Vagina (tissue), 2 donors: ENCODE measurements at regions not wholly inside any gene's neighbourhood (a gene's known extent, or its start where the extent isn't known, plus 50 kb on each side); places are given as distances from the start of the nearest gene placed in this dataset.

Source experiments
- DNase-seq, 2 donors: peaks; one replicate each; pipeline ENCODE4 v3.0.0-alpha.2; 2017; ENCODE audit errors: extremely low spot score in 2 of 2
- H3K27ac ChIP-seq: fragments of 200-600 bp; sonication (generic); one replicate; pipeline ENCODE4 v1.5.1; 2019
- H3K27me3 ChIP-seq: fragments of 200-600 bp; sonication (generic); one replicate; pipeline ENCODE4 v1.5.1; 2019
- H3K36me3 ChIP-seq, 2 donors: fragments of 200-600 bp; sonication (generic); one replicate each; pipeline ENCODE4 v1.5.1; 2017 to 2019
- H3K4me1 ChIP-seq: fragments of 200-600 bp; sonication (generic); one replicate; pipeline ENCODE4 v1.5.1; 2019
- H3K4me3 ChIP-seq, 2 donors: fragments of 200-600 bp; sonication (generic); 1 replicate in 1 of 2; 2 replicates in 1 of 2; pipeline ENCODE4 v1.5.1; 2016 to 2019
- H3K9me3 ChIP-seq: fragments of 200-600 bp; sonication (generic); one replicate; pipeline ENCODE4 v1.5.1; 2019
- CTCF ChIP-seq, 3 experiments: fragments of 450-650 bp in 2 of 3; fragments of 200-600 bp in 1 of 3; sonication (generic) in 1 of 3; IDR thresholded peaks; one replicate each; pipeline ENCODE4 v1.5.1; 2017 to 2019; ENCODE audit warnings: antibody characterized with exemption in 3 of 3, mild to moderate bottlenecking in 2 of 3, moderate library complexity in 2 of 3
- POLR2A ChIP-seq, 2 donors: fragments of 450-650 bp; IDR thresholded peaks; one replicate each; pipeline ENCODE4 v1.6.1; 2017; ENCODE audit warnings: antibody characterized with exemption in 2 of 2, mild to moderate bottlenecking in 2 of 2, moderate library complexity in 2 of 2
- POLR2AphosphoS5 ChIP-seq, 2 donors: sonication (generic); formaldehyde crosslinking; IDR thresholded peaks; one replicate each; pipeline ENCODE4 v1.9.0; 2017; ENCODE audit warnings: antibody characterized with exemption in 2 of 2, mild to moderate bottlenecking in 2 of 2, low read depth in 1 of 2; ENCODE audit not compliant: insufficient read depth in 1 of 2
- intact Hi-C: fragments of 100-400 bp; cut with DNase I; formaldehyde crosslinking; loops from one replicate; pipeline ENCODE4 v1.15.1; 2023

GRCh38 chr10:78510566-78511323, 477.1 kb downstream of the RPS24 start:
- no peak overlapping the region for H3K4me3 ChIP-seq
- H3K36me3 ChIP-seq, result no peaks in the 10 kb centered on the region
- H3K27me3 ChIP-seq, result no peaks in the 10 kb centered on the region
- peak overlapping the region; percentile 79 for H3K27ac ChIP-seq
- no peaks in the 10 kb centered on the region for H3K9me3 ChIP-seq
- H3K4me1 ChIP-seq, result peaks cover 77% of the 10 kb centered on the region
- intact Hi-C loops, result no loop called here
- TF ChIP-seq POLR2A (IDR thresholded peaks at IDR 0.05) (no peak), CTCF (IDR thresholded peaks at IDR 0.05) (no peak), POLR2AphosphoS5 (IDR thresholded peaks at IDR 0.05; ENCODE audit: insufficient read depth in 1 of 2, low read depth in 1 of 2) (peak; percentile 45 to 74)
- peak; percentile 77 to 86 for DNase-seq

DNA sequence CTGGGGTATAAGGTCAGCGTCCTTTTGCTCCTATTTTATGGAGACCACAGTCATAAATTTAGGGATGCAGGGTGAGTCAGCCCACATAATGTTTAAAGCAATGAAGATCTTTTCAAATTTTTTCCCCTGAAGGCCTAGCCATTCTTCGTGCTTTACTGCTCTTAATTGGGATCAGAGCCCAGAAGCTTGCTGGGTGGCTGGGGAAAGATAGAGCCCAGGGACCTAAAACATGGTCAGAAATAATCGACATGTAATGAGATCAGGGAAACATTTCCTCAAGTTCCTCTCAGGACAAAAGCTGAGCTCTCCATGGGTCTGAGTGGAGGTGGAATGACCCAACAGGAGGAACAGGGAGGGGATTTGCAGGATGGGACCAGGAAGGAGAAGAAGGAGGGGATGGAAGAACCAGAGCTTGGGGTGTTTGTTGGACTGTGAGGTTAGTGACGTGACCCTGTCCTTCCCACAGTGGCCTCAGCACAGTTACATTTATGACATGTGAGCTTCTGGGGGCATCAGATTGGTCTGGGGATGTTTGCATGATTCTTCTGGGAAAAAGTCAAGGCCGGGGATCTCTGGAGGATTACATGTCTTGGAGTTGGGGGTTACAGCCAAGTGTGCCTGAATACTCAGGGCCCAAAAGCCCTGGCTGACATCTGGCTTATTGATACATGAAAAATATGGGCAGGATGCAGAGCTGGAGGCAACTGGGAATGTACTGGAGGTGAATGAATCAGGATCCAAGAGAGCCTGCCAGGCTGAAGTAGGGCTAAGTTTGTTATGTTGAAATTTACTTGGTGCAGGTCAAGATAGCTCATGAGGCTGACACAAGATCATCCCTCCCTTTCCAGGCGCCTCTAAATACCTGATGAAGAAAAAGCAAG, 477.9 kb downstream of the RPS24 start:
- Histone ChIP-seq H3K9me3 (no peaks in the 10 kb centered on the region), H3K4me1 (peaks cover 82% of the 10 kb centered on the region), H3K27ac (peak overlapping the region; percentile 79), H3K27me3 (no peaks in the 10 kb centered on the region), H3K36me3 (no peaks in the 10 kb centered on the region), H3K4me3 (no peak overlapping the region)
- TF ChIP-seq POLR2AphosphoS5 (IDR thresholded peaks at IDR 0.05; ENCODE audit: insufficient read depth in 1 of 2, low read depth in 1 of 2), result no peak
- no peak for TF ChIP-seq CTCF (IDR thresholded peaks at IDR 0.05)
- no peak for TF ChIP-seq POLR2A (IDR thresholded peaks at IDR 0.05)
- peak; percentile 87 for DNase-seq
- intact Hi-C loops, result no loop called here

DNA sequence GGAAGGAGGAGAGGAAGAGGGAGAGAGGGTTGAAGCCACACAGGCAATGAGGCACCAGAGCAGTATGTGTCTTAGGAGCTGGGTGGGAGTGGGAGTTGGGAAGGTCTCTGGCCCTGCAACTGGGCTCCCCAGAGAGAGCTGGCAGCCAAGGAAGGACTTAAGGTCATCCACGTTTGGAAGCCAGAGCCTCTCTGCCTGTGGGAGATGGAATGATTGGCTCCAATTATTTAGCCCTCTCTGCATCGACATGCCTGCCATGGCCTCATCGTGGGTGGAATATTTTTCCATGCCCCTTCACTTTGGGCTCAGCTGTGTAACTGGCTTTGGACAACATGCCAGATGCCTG, 478.5 kb downstream of the RPS24 start:
- intact Hi-C loops, result no loop called here
- Histone ChIP-seq H3K27ac (peak overlapping the region; percentile 79), H3K4me3 (no peak overlapping the region), H3K4me1 (peaks cover 82% of the 10 kb centered on the region), H3K27me3 (no peaks in the 10 kb centered on the region), H3K9me3 (no peaks in the 10 kb centered on the region), H3K36me3 (no peaks in the 10 kb centered on the region)
- TF ChIP-seq CTCF (IDR thresholded peaks at IDR 0.05), result no peak
- no peak for TF ChIP-seq POLR2A (IDR thresholded peaks at IDR 0.05)
- TF ChIP-seq POLR2AphosphoS5 (IDR thresholded peaks at IDR 0.05; ENCODE audit: insufficient read depth in 1 of 2, low read depth in 1 of 2), result no peak
- DNase-seq, result peak in 1 of 2 donors; percentile 37

DNA sequence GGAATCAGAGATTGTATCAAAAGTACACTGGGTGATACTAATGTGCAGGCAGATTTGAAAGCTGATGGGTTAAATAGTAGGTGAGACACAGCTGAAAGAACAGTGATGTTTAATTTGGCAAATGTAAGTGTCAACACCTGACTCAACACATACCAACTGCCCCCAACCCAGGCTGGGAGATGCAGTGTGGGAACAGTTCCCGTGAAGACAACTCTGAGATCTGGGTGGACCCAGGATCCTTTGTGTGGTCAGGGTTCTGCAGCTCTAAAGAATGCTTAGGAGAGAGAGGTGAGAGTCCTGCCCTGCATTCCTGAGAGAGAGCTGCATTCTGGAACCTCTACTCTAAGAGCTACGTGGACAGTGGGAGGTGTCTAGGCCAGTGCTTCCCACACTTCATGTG, 479.7 kb downstream of the RPS24 start:
- no peaks in the 10 kb centered on the region for H3K9me3 ChIP-seq
- no peaks in the 10 kb centered on the region for H3K27me3 ChIP-seq
- no peak overlapping the region for H3K4me3 ChIP-seq
- H3K27ac ChIP-seq, result peak overlapping the region; percentile 79
- intact Hi-C loops, result no loop called here
- no peaks in the 10 kb centered on the region for H3K36me3 ChIP-seq
- TF ChIP-seq POLR2AphosphoS5 (IDR thresholded peaks at IDR 0.05; ENCODE audit: insufficient read depth in 1 of 2, low read depth in 1 of 2) (no peak), POLR2A (IDR thresholded peaks at IDR 0.05) (no peak), CTCF (IDR thresholded peaks at IDR 0.05) (no peak)
- peaks cover 76% of the 10 kb centered on the region for H3K4me1 ChIP-seq
- DNase-seq, result no peak
